DND-41 (cell line): ENCODE measurements at regions not wholly inside any gene's neighbourhood (a gene's known extent, or its start where the extent isn't known, plus 50 kb on each side); places are given as distances from the start of the nearest gene placed in this dataset.

Experiments
- EZH2 ChIP-seq: IDR thresholded peaks from 3 replicates; pipeline ENCODE4 v1.6.1; 2012; ENCODE audit warnings: borderline replicate concordance, low read depth, mild to moderate bottlenecking, moderate library complexity, low read length, inconsistent platforms; ENCODE audit not compliant: severe bottlenecking
- TF ChIP-seq, protein P1 (sequence below): IDR thresholded peaks from 2 replicates; pipeline ENCODE4 v1.5.1; 2012; ENCODE audit warnings: borderline replicate concordance, low read length, moderate library complexity, mild to moderate bottlenecking; ENCODE audit not compliant: poor library complexity, severe bottlenecking; ENCODE audit errors: extremely low read depth

DNA sequence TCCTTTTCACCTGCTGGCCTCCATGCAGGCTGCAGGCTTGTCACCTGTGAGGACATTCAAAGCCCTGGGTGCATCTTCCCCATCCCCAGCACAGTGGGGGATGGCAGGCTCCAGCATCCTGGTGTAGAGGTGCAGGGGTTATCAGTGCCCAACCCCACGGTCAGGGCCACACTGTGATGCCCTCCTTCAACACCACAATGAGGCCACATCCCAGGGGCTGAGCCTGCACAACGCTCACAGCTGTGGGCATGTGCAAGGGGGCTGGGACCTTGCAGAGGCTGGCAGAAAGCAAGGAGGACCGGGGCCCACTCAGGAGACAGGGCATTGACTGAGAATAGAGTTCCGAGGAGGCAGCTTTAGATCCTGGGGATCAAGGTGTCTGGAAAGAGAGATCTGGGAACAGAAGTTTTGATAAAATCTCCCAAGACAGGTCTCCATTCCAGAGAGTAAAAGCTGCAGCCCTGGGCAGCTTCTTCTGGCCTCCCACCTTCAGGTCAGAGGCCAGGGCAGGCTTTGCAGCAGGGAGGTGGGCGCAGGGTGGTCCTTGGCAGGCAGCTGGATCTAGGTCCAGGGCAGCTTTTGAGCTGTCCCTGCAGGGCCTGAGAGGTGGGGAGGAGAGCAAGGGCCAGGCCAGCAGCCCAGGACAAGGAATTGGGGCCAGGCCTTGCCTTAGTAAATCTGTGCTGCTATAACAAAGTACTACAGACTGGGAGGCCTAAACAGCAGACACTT, 250.8 kb upstream of the B3GAT1 start:
- TF ChIP-seq, protein P1, sequence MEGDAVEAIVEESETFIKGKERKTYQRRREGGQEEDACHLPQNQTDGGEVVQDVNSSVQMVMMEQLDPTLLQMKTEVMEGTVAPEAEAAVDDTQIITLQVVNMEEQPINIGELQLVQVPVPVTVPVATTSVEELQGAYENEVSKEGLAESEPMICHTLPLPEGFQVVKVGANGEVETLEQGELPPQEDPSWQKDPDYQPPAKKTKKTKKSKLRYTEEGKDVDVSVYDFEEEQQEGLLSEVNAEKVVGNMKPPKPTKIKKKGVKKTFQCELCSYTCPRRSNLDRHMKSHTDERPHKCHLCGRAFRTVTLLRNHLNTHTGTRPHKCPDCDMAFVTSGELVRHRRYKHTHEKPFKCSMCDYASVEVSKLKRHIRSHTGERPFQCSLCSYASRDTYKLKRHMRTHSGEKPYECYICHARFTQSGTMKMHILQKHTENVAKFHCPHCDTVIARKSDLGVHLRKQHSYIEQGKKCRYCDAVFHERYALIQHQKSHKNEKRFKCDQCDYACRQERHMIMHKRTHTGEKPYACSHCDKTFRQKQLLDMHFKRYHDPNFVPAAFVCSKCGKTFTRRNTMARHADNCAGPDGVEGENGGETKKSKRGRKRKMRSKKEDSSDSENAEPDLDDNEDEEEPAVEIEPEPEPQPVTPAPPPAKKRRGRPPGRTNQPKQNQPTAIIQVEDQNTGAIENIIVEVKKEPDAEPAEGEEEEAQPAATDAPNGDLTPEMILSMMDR, result no peak
- TF ChIP-seq EZH2, result no peak
